Mesothelial cell of epicardium (in vitro differentiated cells): ENCODE measurements at regions not wholly inside any gene's neighbourhood (a gene's known extent, or its start where the extent isn't known, plus 50 kb on each side); places are given as distances from the start of the nearest gene placed in this dataset.
"Not testable (repeated sequence)": the region's sequence is repeated elsewhere in the genome, so short reads cannot be mapped to it uniquely, and the experiment has no call there.

Experiments used
- DNase-seq, 2 experiments: peaks; one replicate each; pipeline ENCODE4 v3.0.0; 2021; ENCODE audit warnings: low spot score in 2 of 2; ENCODE audit not compliant: unreplicated experiment in 2 of 2
- H3K27ac Mint-ChIP-seq: 2 replicates; pipeline ENCODE4 v1.8.0; 2021; ENCODE audit warnings: mixed read lengths
- H3K27me3 Mint-ChIP-seq: 2 replicates; pipeline ENCODE4 v1.8.0; 2021; ENCODE audit warnings: low read depth, mixed read lengths
- H3K36me3 Mint-ChIP-seq: 2 replicates; pipeline ENCODE4 v1.8.0; 2021; ENCODE audit warnings: mixed read lengths
- H3K4me1 Mint-ChIP-seq: 2 replicates; pipeline ENCODE4 v1.8.0; 2021; ENCODE audit warnings: mixed read lengths
- H3K4me3 Mint-ChIP-seq: 2 replicates; pipeline ENCODE4 v1.8.0; 2021; ENCODE audit warnings: mild to moderate bottlenecking, moderate library complexity, mixed read lengths
- H3K9me3 Mint-ChIP-seq: 2 replicates; pipeline ENCODE4 v1.8.0; 2021; ENCODE audit warnings: mixed read lengths
- TF ChIP-seq, protein P1 (sequence below): fragments of 200-600 bp; sonication (generic); IDR thresholded peaks from one replicate; pipeline ENCODE4 v1.5.0; 2021; ENCODE audit warnings: antibody characterized with exemption; ENCODE audit not compliant: unreplicated experiment

DNA sequence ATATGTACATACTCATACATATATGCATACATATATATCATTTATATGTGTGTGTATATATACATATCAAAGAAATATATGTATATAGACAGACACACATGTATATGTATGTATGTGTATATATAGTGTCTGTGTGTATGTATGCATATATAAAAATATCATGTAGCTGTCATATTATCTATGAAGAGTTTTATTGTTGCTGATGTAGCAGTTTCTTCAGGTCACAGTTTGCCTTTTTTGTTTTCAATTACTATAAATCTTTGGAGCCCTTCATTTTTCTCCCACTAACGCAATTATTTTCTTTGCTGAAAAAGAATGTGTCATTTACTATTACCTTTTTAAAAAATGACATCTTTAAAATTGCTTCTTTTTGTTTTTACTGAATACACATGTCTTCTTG, 904.5 kb downstream of the PLA2G4A start:
- no peaks in the 10 kb centered on the region for H3K27me3 Mint-ChIP-seq

GRCh38 chr1:187734427-187734826, 905.7 kb downstream of the PLA2G4A start:
- Mint-ChIP-seq H3K9me3 (peaks cover 9% of the 10 kb centered on the region), H3K4me3 (no peak overlapping the region), H3K36me3 (no peaks in the 10 kb centered on the region), H3K27me3 (no peaks in the 10 kb centered on the region), H3K27ac (no peak overlapping the region), H3K4me1 (peaks cover 2% of the 10 kb centered on the region)
- TF ChIP-seq, protein P1, sequence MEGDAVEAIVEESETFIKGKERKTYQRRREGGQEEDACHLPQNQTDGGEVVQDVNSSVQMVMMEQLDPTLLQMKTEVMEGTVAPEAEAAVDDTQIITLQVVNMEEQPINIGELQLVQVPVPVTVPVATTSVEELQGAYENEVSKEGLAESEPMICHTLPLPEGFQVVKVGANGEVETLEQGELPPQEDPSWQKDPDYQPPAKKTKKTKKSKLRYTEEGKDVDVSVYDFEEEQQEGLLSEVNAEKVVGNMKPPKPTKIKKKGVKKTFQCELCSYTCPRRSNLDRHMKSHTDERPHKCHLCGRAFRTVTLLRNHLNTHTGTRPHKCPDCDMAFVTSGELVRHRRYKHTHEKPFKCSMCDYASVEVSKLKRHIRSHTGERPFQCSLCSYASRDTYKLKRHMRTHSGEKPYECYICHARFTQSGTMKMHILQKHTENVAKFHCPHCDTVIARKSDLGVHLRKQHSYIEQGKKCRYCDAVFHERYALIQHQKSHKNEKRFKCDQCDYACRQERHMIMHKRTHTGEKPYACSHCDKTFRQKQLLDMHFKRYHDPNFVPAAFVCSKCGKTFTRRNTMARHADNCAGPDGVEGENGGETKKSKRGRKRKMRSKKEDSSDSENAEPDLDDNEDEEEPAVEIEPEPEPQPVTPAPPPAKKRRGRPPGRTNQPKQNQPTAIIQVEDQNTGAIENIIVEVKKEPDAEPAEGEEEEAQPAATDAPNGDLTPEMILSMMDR: no peak
- no peak for DNase-seq

More for the DNA sequence above, 904.5 kb downstream of the PLA2G4A start:
- H3K9me3 Mint-ChIP-seq: peaks cover 14% of the 10 kb centered on the region
- no peak overlapping the region for H3K27ac Mint-ChIP-seq
- peaks cover 2% of the 10 kb centered on the region for H3K4me1 Mint-ChIP-seq
- DNase-seq: no peak
- no peak overlapping the region for H3K4me3 Mint-ChIP-seq
- H3K36me3 Mint-ChIP-seq: no peaks in the 10 kb centered on the region
- TF ChIP-seq, protein P1: no peak

GRCh38 chr1:187744665-187745064, 915.9 kb downstream of the PLA2G4A start:
- peaks cover 5% of the 10 kb centered on the region for H3K9me3 Mint-ChIP-seq
- DNase-seq: no peak
- H3K36me3 Mint-ChIP-seq: no peaks in the 10 kb centered on the region
- no peak overlapping the region for H3K27ac Mint-ChIP-seq
- H3K27me3 Mint-ChIP-seq: no peaks in the 10 kb centered on the region
- TF ChIP-seq, protein P1: no peak
- H3K4me3 Mint-ChIP-seq: no peak overlapping the region
- H3K4me1 Mint-ChIP-seq: no peaks in the 10 kb centered on the region

- no peak overlapping the region for H3K4me3 Mint-ChIP-seq
- no peaks in the 10 kb centered on the region for H3K4me1 Mint-ChIP-seq
- no peak overlapping the region for H3K27ac Mint-ChIP-seq
- no peak for DNase-seq
- no peaks in the 10 kb centered on the region for H3K27me3 Mint-ChIP-seq
- TF ChIP-seq, protein P1: no peak
- no peaks in the 10 kb centered on the region for H3K36me3 Mint-ChIP-seq
- H3K9me3 Mint-ChIP-seq: peaks cover 7% of the 10 kb centered on the region
Observed at GRCh38 chr1:187755536-187755935, 926.8 kb downstream of the PLA2G4A start.

DNA sequence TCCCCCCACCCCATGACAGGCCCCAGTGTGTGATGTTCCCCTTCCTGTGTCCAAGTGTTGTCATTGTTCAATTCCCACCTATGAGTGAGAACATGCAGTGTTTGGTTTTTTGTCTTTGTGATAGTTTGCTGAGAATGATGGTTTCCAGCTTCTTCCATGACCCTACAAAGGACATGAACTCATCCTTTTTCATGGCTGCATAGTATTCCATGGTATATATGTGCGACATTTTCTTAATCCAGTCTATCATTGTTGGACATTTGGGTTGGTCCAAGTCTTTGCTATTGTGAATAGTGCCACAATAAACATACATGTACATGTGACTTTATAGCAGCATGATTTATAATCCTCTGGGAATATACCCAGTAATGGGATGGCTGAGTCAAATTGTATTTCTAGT, 927.9 kb downstream of the PLA2G4A start:
- not testable (repeated sequence) for H3K9me3 Mint-ChIP-seq, H3K4me1 Mint-ChIP-seq, H3K36me3 Mint-ChIP-seq, DNase-seq, H3K27me3 Mint-ChIP-seq, H3K27ac Mint-ChIP-seq, H3K4me3 Mint-ChIP-seq

- H3K27ac Mint-ChIP-seq: no peak overlapping the region
- no peaks in the 10 kb centered on the region for H3K27me3 Mint-ChIP-seq
- no peaks in the 10 kb centered on the region for H3K36me3 Mint-ChIP-seq
- peaks cover 7% of the 10 kb centered on the region for H3K9me3 Mint-ChIP-seq
- H3K4me3 Mint-ChIP-seq: no peak overlapping the region
- peaks cover 5% of the 10 kb centered on the region for H3K4me1 Mint-ChIP-seq
- no peak for DNase-seq
- TF ChIP-seq, protein P1: no peak
Observed at GRCh38 chr1:187759825-187760333, 931.1 kb downstream of the PLA2G4A start.
